NB4 (cell line): ENCODE measurements at regions not wholly inside any gene's neighbourhood (a gene's known extent, or its start where the extent isn't known, plus 50 kb on each side); places are given as distances from the start of the nearest gene placed in this dataset.

Experiments
- CTCF ChIP-seq: IDR thresholded peaks from one replicate; pipeline ENCODE4 v1.5.1; 2012; ENCODE audit warnings: low read depth, low read length
- MAX ChIP-seq: IDR thresholded peaks from 2 replicates; pipeline ENCODE4 v1.6.1; 2011; ENCODE audit warnings: low read depth, low read length
- MYC ChIP-seq: IDR thresholded peaks from 2 replicates; pipeline ENCODE4 v1.6.1; 2011; ENCODE audit warnings: low read depth, low read length
- POLR2A ChIP-seq: IDR thresholded peaks from 2 replicates; pipeline ENCODE4 v1.6.1; 2011; ENCODE audit warnings: mild to moderate bottlenecking; ENCODE audit not compliant: insufficient read length; ENCODE audit errors: extremely low read depth

GRCh38 chr4:32470087-32470585 is 1750.0 kb downstream of the PCDH7 start:
- TF ChIP-seq CTCF (no peak), POLR2A (no peak), MYC (no peak), MAX (no peak)
